Smooth muscle cell of the brain vasculature (primary cell): ENCODE measurements at regions not wholly inside any gene's neighbourhood (a gene's known extent, or its start where the extent isn't known, plus 50 kb on each side); places are given as distances from the start of the nearest gene placed in this dataset.
"Not testable (repeated sequence)": the region's sequence is repeated elsewhere in the genome, so short reads cannot be mapped to it uniquely, and the experiment has no call there.

ENCODE experiments used
- DNase-seq: peaks from one replicate; pipeline ENCODE4 v3.0.0-alpha.2; 2012; ENCODE audit warnings: low read depth, low spot score

- DNase-seq: no peak
Measured at GRCh38 chr2:142827170-142827569, 50.3 kb upstream of the KYNU start.

GRCh38 chr2:142825861-142826260 lies 51.6 kb upstream of the KYNU start:
- no peak for DNase-seq

GRCh38 chr2:142824756-142825155 lies 52.7 kb upstream of the KYNU start:
- no peak for DNase-seq

GRCh38 chr2:142822190-142822589 lies 55.3 kb upstream of the KYNU start:
- DNase-seq: no peak

GRCh38 chr2:142819411-142819810 lies 58.1 kb upstream of the KYNU start:
- DNase-seq: no peak

GRCh38 chr2:142815375-142815774 lies 62.1 kb upstream of the KYNU start:
- no peak for DNase-seq

GRCh38 chr2:142813830-142814829 lies 63.3 kb upstream of the KYNU start:
- DNase-seq: no peak

GRCh38 chr2:142811644-142812043 lies 65.8 kb upstream of the KYNU start:
- DNase-seq: not testable (repeated sequence)

- no peak for DNase-seq
Measured at GRCh38 chr2:142805244-142805643, 72.2 kb upstream of the KYNU start.

- no peak for DNase-seq
Measured at GRCh38 chr2:142803158-142803557, 74.3 kb upstream of the KYNU start.

GRCh38 chr2:142796588-142796987 lies 80.9 kb upstream of the KYNU start:
- no peak for DNase-seq

GRCh38 chr2:142796161-142796560 lies 81.3 kb upstream of the KYNU start:
- DNase-seq: no peak

GRCh38 chr2:142794850-142795249 lies 82.6 kb upstream of the KYNU start:
- no peak for DNase-seq

- DNase-seq: not testable (repeated sequence)
Measured at GRCh38 chr2:142792328-142792727, 85.1 kb upstream of the KYNU start.

- DNase-seq: no peak
Measured at GRCh38 chr2:142791335-142791734, 86.1 kb upstream of the KYNU start.

- DNase-seq: no peak
Measured at GRCh38 chr2:142786918-142787702, 90.4 kb upstream of the KYNU start.

GRCh38 chr2:142782942-142783443 lies 94.5 kb upstream of the KYNU start:
- DNase-seq: no peak

- DNase-seq: no peak
Measured at GRCh38 chr2:142781146-142781545, 96.3 kb upstream of the KYNU start.

GRCh38 chr2:142778289-142778688 lies 99.2 kb upstream of the KYNU start:
- DNase-seq: no peak

GRCh38 chr2:142777742-142778141 lies 99.7 kb upstream of the KYNU start:
- no peak for DNase-seq

- no peak for DNase-seq
Measured at GRCh38 chr2:142769761-142770160, 107.7 kb upstream of the KYNU start.

GRCh38 chr2:142767847-142768246 lies 109.6 kb upstream of the KYNU start:
- DNase-seq: no peak
